ENCODE measurements at regions not wholly inside any gene's neighbourhood (a gene's known extent, or its start where the extent isn't known, plus 50 kb on each side); places are given as distances from the start of the nearest gene placed in this dataset.

GRCh38 chr12:60849723-60850122, 1253.9 kb downstream of the SLC16A7 start:
- no peak for DNase-seq (ENCODE audit: extremely low read depth, low read depth)
- no peak for TF ChIP-seq CTCF (IDR thresholded peaks at IDR 0.05; ENCODE audit: low read depth, low read length, missing control alignments)
- no peak overlapping the region for H3K4me3 ChIP-seq (replicated peaks; ENCODE audit: low read depth, low read length)

- H3K4me3 ChIP-seq (replicated peaks; ENCODE audit: low read depth, low read length), result no peak overlapping the region
- no peak for DNase-seq (ENCODE audit: extremely low read depth, low read depth)
- no peak for TF ChIP-seq CTCF (IDR thresholded peaks at IDR 0.05; ENCODE audit: low read depth, low read length, missing control alignments)
Measured at GRCh38 chr12:60853407-60853806, 1257.6 kb downstream of the SLC16A7 start.

DNA sequence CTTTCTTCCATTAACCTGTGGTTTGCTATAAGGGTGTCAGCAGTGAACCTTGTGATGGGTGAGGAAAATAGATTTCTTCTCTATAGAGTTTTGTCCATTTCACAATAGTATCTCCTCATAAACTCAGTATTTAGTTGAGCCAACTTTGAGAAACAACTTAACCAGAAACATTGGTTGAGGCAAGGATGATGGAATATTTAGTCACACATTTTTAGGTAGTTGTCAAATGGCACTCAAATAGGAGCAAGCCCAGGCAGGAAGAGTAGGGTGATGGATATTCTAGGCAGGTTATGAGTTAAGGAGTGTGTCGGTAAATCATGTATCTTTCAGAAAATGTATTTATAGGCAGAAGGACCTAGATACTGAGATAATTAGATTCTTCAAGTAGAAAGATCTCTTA, 1267.6 kb downstream of the SLC16A7 start:
- DNase-seq (ENCODE audit: extremely low read depth, low read depth), result no peak
- no peak overlapping the region for H3K4me3 ChIP-seq (replicated peaks; ENCODE audit: low read depth, low read length)
- no peak for TF ChIP-seq CTCF (IDR thresholded peaks at IDR 0.05; ENCODE audit: low read depth, low read length, missing control alignments)

- DNase-seq (ENCODE audit: extremely low read depth, low read depth), result no peak
- H3K4me3 ChIP-seq (replicated peaks; ENCODE audit: low read depth, low read length), result no peak overlapping the region
- TF ChIP-seq CTCF (IDR thresholded peaks at IDR 0.05; ENCODE audit: low read depth, low read length, missing control alignments), result no peak
Measured at GRCh38 chr12:60872219-60872618, 1276.4 kb downstream of the SLC16A7 start.

- H3K4me3 ChIP-seq (replicated peaks; ENCODE audit: low read depth, low read length), result no peak overlapping the region
- TF ChIP-seq CTCF (IDR thresholded peaks at IDR 0.05; ENCODE audit: low read depth, low read length, missing control alignments), result no peak
- DNase-seq (ENCODE audit: extremely low read depth, low read depth), result no peak
Measured at GRCh38 chr12:60872850-60873713, 1277.3 kb downstream of the SLC16A7 start.

DNA sequence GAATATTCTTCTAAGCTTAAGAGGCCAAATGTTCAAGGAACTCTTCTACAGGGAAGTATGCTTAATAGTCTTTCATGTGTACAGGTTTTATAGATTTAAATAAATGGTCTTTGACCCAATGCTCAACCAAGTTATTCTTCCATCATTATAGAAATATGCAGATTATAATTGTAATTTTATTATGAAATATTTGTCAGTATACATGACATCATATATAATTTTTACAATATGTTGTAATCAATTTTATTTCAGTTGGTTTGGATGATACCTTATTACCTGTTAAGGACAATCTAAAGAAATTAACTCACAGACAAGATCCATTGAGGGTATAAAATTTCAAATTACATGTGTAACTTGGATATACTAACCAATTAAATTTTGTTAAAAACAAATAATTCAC, 1278.3 kb downstream of the SLC16A7 start:
- TF ChIP-seq CTCF (IDR thresholded peaks at IDR 0.05; ENCODE audit: low read depth, low read length, missing control alignments), result no peak
- H3K4me3 ChIP-seq (replicated peaks; ENCODE audit: low read depth, low read length), result no peak overlapping the region
- DNase-seq (ENCODE audit: extremely low read depth, low read depth), result no peak

Data from HFF-Myc (cell line).